ENCODE measurements at regions not wholly inside any gene's neighbourhood (a gene's known extent, or its start where the extent isn't known, plus 50 kb on each side); places are given as distances from the start of the nearest gene placed in this dataset.
"Not testable (repeated sequence)": the region's sequence is repeated elsewhere in the genome, so short reads cannot be mapped to it uniquely, and the experiment has no call there.

GRCh38 chr4:171015441-171015840 is 797.8 kb upstream of the GALNTL6 start:
- Mint-ChIP-seq H3K4me3 (no peak overlapping the region), H3K27ac (no peak overlapping the region), H3K9me3 (peaks cover 0 to 7% of the 10 kb centered on the region in 2 donors), H3K4me1 (no peaks in the 10 kb centered on the region), H3K27me3 (no peaks in the 10 kb centered on the region)
- DNase-seq: no peak
- ATAC-seq: no peak

GRCh38 chr4:171007618-171008390 is 805.4 kb upstream of the GALNTL6 start:
- peaks cover 7 to 12% of the 10 kb centered on the region in 2 donors for H3K9me3 Mint-ChIP-seq
- DNase-seq: no peak
- no peaks in the 10 kb centered on the region for H3K4me1 Mint-ChIP-seq
- no peak overlapping the region for H3K27ac Mint-ChIP-seq
- H3K27me3 Mint-ChIP-seq: no peaks in the 10 kb centered on the region
- no peak overlapping the region for H3K4me3 Mint-ChIP-seq
- no peak for ATAC-seq

GRCh38 chr4:171002246-171002645 is 811.0 kb upstream of the GALNTL6 start:
- H3K9me3 Mint-ChIP-seq: peaks cover 4 to 19% of the 10 kb centered on the region in 2 donors
- H3K27me3 Mint-ChIP-seq: no peaks in the 10 kb centered on the region
- no peaks in the 10 kb centered on the region for H3K4me1 Mint-ChIP-seq
- ATAC-seq: no peak
- DNase-seq: no peak
- H3K27ac Mint-ChIP-seq: no peak overlapping the region
- no peak overlapping the region for H3K4me3 Mint-ChIP-seq

- DNase-seq (no peak), ATAC-seq (no peak)
- H3K9me3 Mint-ChIP-seq: peaks cover 9 to 13% of the 10 kb centered on the region in 2 donors
- H3K4me3 Mint-ChIP-seq: no peak overlapping the region
- no peaks in the 10 kb centered on the region for H3K27me3 Mint-ChIP-seq
- H3K4me1 Mint-ChIP-seq: no peaks in the 10 kb centered on the region
- H3K27ac Mint-ChIP-seq: no peak overlapping the region
Observed at GRCh38 chr4:170990989-170991589, 822.1 kb upstream of the GALNTL6 start.

GRCh38 chr4:170988446-170988845 is 824.8 kb upstream of the GALNTL6 start:
- Mint-ChIP-seq H3K27ac (no peak overlapping the region), H3K27me3 (no peaks in the 10 kb centered on the region), H3K4me1 (no peaks in the 10 kb centered on the region), H3K4me3 (no peak overlapping the region), H3K9me3 (peaks cover 9 to 13% of the 10 kb centered on the region in 2 donors)
- no peak for ATAC-seq
- no peak for DNase-seq

- no peaks in the 10 kb centered on the region for H3K27me3 Mint-ChIP-seq
- peaks cover 0 to 10% of the 10 kb centered on the region in 2 donors for H3K9me3 Mint-ChIP-seq
- no peaks in the 10 kb centered on the region for H3K4me1 Mint-ChIP-seq
- no peak for ATAC-seq
- H3K27ac Mint-ChIP-seq: no peak overlapping the region
- no peak overlapping the region for H3K4me3 Mint-ChIP-seq
- DNase-seq: no peak
Observed at GRCh38 chr4:170979736-170980135, 833.5 kb upstream of the GALNTL6 start.

- Mint-ChIP-seq H3K9me3 (peaks cover 0 to 14% of the 10 kb centered on the region in 2 donors), H3K4me1 (no peaks in the 10 kb centered on the region), H3K27me3 (no peaks in the 10 kb centered on the region), H3K4me3 (no peak overlapping the region), H3K27ac (no peak overlapping the region)
- no peak for DNase-seq
- ATAC-seq: no peak
Observed at GRCh38 chr4:170978990-170979389, 834.2 kb upstream of the GALNTL6 start.

GRCh38 chr4:170949084-170949483 is 859.3 kb upstream of the AADAT start:
- no peak for ATAC-seq
- no peak overlapping the region for H3K4me3 Mint-ChIP-seq
- no peaks in the 10 kb centered on the region for H3K27me3 Mint-ChIP-seq
- H3K9me3 Mint-ChIP-seq: peaks cover 12 to 19% of the 10 kb centered on the region in 2 donors
- no peaks in the 10 kb centered on the region for H3K4me1 Mint-ChIP-seq
- no peak for DNase-seq
- no peak overlapping the region for H3K27ac Mint-ChIP-seq

- ATAC-seq: no peak
- H3K27ac Mint-ChIP-seq: no peak overlapping the region
- H3K9me3 Mint-ChIP-seq: peaks cover 13 to 27% of the 10 kb centered on the region in 2 donors
- no peaks in the 10 kb centered on the region for H3K4me1 Mint-ChIP-seq
- no peaks in the 10 kb centered on the region for H3K27me3 Mint-ChIP-seq
- no peak overlapping the region for H3K4me3 Mint-ChIP-seq
- DNase-seq: no peak
Observed at GRCh38 chr4:170940043-170940724, 850.4 kb upstream of the AADAT start.

GRCh38 chr4:170938588-170938987 is 848.8 kb upstream of the AADAT start:
- no peaks in the 10 kb centered on the region for H3K27me3 Mint-ChIP-seq
- no peak overlapping the region for H3K4me3 Mint-ChIP-seq
- ATAC-seq: no peak
- no peak overlapping the region for H3K27ac Mint-ChIP-seq
- DNase-seq: no peak
- H3K4me1 Mint-ChIP-seq: no peaks in the 10 kb centered on the region
- H3K9me3 Mint-ChIP-seq: peaks cover 10 to 20% of the 10 kb centered on the region in 2 donors

GRCh38 chr4:170931321-170931720 is 841.6 kb upstream of the AADAT start:
- H3K4me3 Mint-ChIP-seq: no peak overlapping the region
- no peaks in the 10 kb centered on the region for H3K9me3 Mint-ChIP-seq
- H3K27me3 Mint-ChIP-seq: no peaks in the 10 kb centered on the region
- no peak for ATAC-seq
- no peaks in the 10 kb centered on the region for H3K4me1 Mint-ChIP-seq
- DNase-seq: no peak
- no peak overlapping the region for H3K27ac Mint-ChIP-seq

GRCh38 chr4:170888660-170889059 is 798.9 kb upstream of the AADAT start:
- DNase-seq (no peak), ATAC-seq (no peak)
- Mint-ChIP-seq H3K27ac (no peak overlapping the region), H3K4me3 (no peak overlapping the region), H3K4me1 (no peaks in the 10 kb centered on the region), H3K9me3 (peaks cover 7 to 19% of the 10 kb centered on the region in 2 donors), H3K27me3 (no peaks in the 10 kb centered on the region)

GRCh38 chr4:170887396-170887795 is 797.6 kb upstream of the AADAT start:
- H3K27ac Mint-ChIP-seq: no peak overlapping the region
- no peaks in the 10 kb centered on the region for H3K4me1 Mint-ChIP-seq
- ATAC-seq: no peak
- H3K4me3 Mint-ChIP-seq: no peak overlapping the region
- H3K27me3 Mint-ChIP-seq: no peaks in the 10 kb centered on the region
- H3K9me3 Mint-ChIP-seq: peaks cover 7 to 14% of the 10 kb centered on the region in 2 donors
- no peak for DNase-seq

GRCh38 chr4:170884969-170885570 is 795.3 kb upstream of the AADAT start:
- ATAC-seq (no peak), DNase-seq (no peak)
- peaks cover 7 to 10% of the 10 kb centered on the region in 2 donors for H3K9me3 Mint-ChIP-seq
- H3K4me1 Mint-ChIP-seq: no peaks in the 10 kb centered on the region
- no peak overlapping the region for H3K27ac Mint-ChIP-seq
- no peak overlapping the region for H3K4me3 Mint-ChIP-seq
- no peaks in the 10 kb centered on the region for H3K27me3 Mint-ChIP-seq

GRCh38 chr4:170881646-170882045 is 791.9 kb upstream of the AADAT start:
- H3K4me3 Mint-ChIP-seq, H3K27ac Mint-ChIP-seq, H3K9me3 Mint-ChIP-seq, H3K27me3 Mint-ChIP-seq, H3K4me1 Mint-ChIP-seq, ATAC-seq, DNase-seq: not testable (repeated sequence)

GRCh38 chr4:170875868-170876267 is 786.1 kb upstream of the AADAT start:
- no peaks in the 10 kb centered on the region for H3K4me1 Mint-ChIP-seq
- no peak overlapping the region for H3K27ac Mint-ChIP-seq
- DNase-seq (no peak), ATAC-seq (no peak)
- no peak overlapping the region for H3K4me3 Mint-ChIP-seq
- H3K9me3 Mint-ChIP-seq: peaks cover 0 to 5% of the 10 kb centered on the region in 2 donors
- no peaks in the 10 kb centered on the region for H3K27me3 Mint-ChIP-seq

Measured in stimulated activated naive CD8-positive, alpha-beta T cell treated with anti-CD3 and anti-CD28 coated beads, Interleukin-15, amount 100 ng/mL, for 72 hours (primary cell).